ENCODE measurements at regions not wholly inside any gene's neighbourhood (a gene's known extent, or its start where the extent isn't known, plus 50 kb on each side); places are given as distances from the start of the nearest gene placed in this dataset.

- no peak for DNase-seq
- TF ChIP-seq POLR2A (IDR thresholded peaks at IDR 0.05), result no peak
- no peak for TF ChIP-seq CTCF (IDR thresholded peaks at IDR 0.05)
- H3K4me1 ChIP-seq (replicated peaks in 1 of 2), result peaks cover 10 to 16% of the 10 kb centered on the region in 2 donors
- no peaks in the 10 kb centered on the region for H3K27me3 ChIP-seq
- intact Hi-C loops (cut with DNase I), result no loop called here
- H3K27ac ChIP-seq, result no peak overlapping the region
- H3K36me3 ChIP-seq (replicated peaks in 1 of 2), result no peaks in the 10 kb centered on the region
- H3K4me3 ChIP-seq, result no peak overlapping the region
- WGBS, 4 donors, result 78 to 85% (median 82%) methylated on average over 12 of the region's 12 CpGs
- no peaks in the 10 kb centered on the region for H3K9me3 ChIP-seq (replicated peaks in 1 of 3)
These were observed 52.6 kb upstream of the LYST start for GRCh38 chr1:235919127-235919832.

GRCh38 chr1:235918465-235918864 lies 51.8 kb upstream of the LYST start:
- intact Hi-C loops (cut with DNase I), result no loop called here
- H3K9me3 ChIP-seq (replicated peaks in 1 of 3), result no peaks in the 10 kb centered on the region
- no peak overlapping the region for H3K4me3 ChIP-seq
- no peaks in the 10 kb centered on the region for H3K27me3 ChIP-seq
- TF ChIP-seq CTCF (IDR thresholded peaks at IDR 0.05), result no peak
- TF ChIP-seq POLR2A (IDR thresholded peaks at IDR 0.05), result no peak
- H3K36me3 ChIP-seq (replicated peaks in 1 of 2), result no peaks in the 10 kb centered on the region
- no peak for DNase-seq
- 78 to 93% (median 85%) methylated on average over 5 of the region's 5 CpGs for whole genome bisulfite sequencing, 4 donors
- H3K4me1 ChIP-seq (replicated peaks in 1 of 2), result peaks cover 10 to 16% of the 10 kb centered on the region in 2 donors
- no peak overlapping the region for H3K27ac ChIP-seq

DNA sequence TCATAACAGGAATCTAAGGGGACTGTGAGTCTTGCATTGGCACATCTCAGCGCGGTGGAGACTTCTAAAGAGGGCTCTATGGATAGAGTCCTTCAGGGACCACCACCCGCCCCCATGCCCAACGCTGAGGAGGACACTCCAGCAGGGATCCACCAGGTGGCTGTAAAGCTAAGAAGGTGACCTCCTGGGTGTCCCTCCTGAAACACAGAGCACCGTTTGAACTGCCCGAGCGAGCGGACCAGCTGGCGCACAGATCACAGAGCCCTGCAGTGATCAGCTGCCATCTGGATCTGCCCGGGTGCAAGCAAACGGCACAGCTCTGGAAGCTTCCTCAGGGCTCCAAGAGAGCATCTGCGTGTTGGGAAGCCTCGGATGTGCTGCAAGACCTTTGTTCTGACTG lies 51.3 kb upstream of the LYST start:
- DNase-seq, result no peak
- no peak for TF ChIP-seq POLR2A (IDR thresholded peaks at IDR 0.05)
- TF ChIP-seq CTCF (IDR thresholded peaks at IDR 0.05), result no peak
- H3K4me1 ChIP-seq (replicated peaks in 1 of 2), result peaks cover 10 to 16% of the 10 kb centered on the region in 2 donors
- no peaks in the 10 kb centered on the region for H3K36me3 ChIP-seq (replicated peaks in 1 of 2)
- intact Hi-C loops (cut with DNase I), result no loop called here
- no peak overlapping the region for H3K4me3 ChIP-seq
- WGBS, 4 donors, result 93 to 97% (median 96%) methylated on average over 10 to 13 of the region's 13 CpGs
- no peaks in the 10 kb centered on the region for H3K27me3 ChIP-seq
- H3K9me3 ChIP-seq (replicated peaks in 1 of 3), result no peaks in the 10 kb centered on the region
- H3K27ac ChIP-seq, result peak overlapping the region in 1 of 5 donors; percentile 57

DNA sequence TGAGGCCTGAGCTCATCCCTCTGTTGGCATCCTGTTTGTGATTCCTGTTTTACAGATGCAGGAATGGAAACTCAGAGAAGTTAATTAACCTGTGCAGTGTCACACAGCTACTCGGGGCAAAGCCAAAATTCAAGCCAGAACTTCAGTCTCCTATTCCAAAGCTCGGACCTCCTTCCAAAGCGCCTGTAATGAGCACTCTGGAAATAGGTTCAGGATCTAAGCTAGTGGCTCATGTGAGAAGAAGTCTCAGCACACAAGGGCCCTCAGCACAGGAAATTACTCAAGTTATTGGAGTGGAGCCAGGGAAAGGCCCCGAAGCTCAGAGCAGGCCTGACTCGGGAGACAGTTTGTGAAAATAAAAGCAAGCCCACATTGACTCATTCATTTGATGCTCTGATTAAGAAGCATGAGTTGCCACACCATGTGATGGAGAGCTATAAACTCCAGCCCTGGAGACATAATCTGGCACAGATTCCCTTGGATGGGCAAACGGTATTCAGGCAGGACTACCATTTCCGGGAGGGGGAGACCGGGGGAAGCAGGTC lies 50.6 kb upstream of the LYST start:
- Histone ChIP-seq H3K27ac (peak overlapping the region in 3 of 5 donors; percentile 43 to 57 (median 57)), H3K36me3 (replicated peaks in 1 of 2) (no peaks in the 10 kb centered on the region), H3K4me3 (no peak overlapping the region), H3K4me1 (replicated peaks in 1 of 2) (peaks cover 10 to 16% of the 10 kb centered on the region in 2 donors), H3K9me3 (replicated peaks in 1 of 3) (no peaks in the 10 kb centered on the region), H3K27me3 (no peaks in the 10 kb centered on the region)
- DNase-seq, result peak; percentile 61 to 88 (median 82)
- intact Hi-C loops (cut with DNase I), result no loop called here
- WGBS, 4 donors, result 16 to 24% (median 19%) methylated on average over 8 of the region's 8 CpGs
- no peak for TF ChIP-seq CTCF (IDR thresholded peaks at IDR 0.05)
- TF ChIP-seq POLR2A (IDR thresholded peaks at IDR 0.05), result no peak
